Ovary (tissue), 3 donors: ENCODE measurements at regions not wholly inside any gene's neighbourhood (a gene's known extent, or its start where the extent isn't known, plus 50 kb on each side); places are given as distances from the start of the nearest gene placed in this dataset.

ENCODE experiments used
- CTCF ChIP-seq, 3 donors: fragments of 450-650 bp in 2 of 3; fragments of 200-600 bp in 1 of 3; IDR thresholded peaks; one replicate each; pipeline versions ENCODE4 v1.5.1 to v1.8.0; 2016 to 2022; ENCODE audit warnings: antibody characterized with exemption in 3 of 3, mild to moderate bottlenecking in 1 of 3
- EP300 ChIP-seq: sonication (generic); formaldehyde crosslinking; IDR thresholded peaks from one replicate; pipeline ENCODE4 v1.6.1; 2017; ENCODE audit warnings: antibody characterized with exemption
- POLR2A ChIP-seq: fragments of 450-650 bp; IDR thresholded peaks from one replicate; pipeline ENCODE4 v1.6.1; 2017; ENCODE audit warnings: antibody characterized with exemption, mild to moderate bottlenecking, moderate library complexity
- donor health status: DM: no; HTN: no; CAD: no.

- TF ChIP-seq CTCF (IDR thresholded peaks at IDR 0.05) (no peak), POLR2A (no peak), EP300 (no peak)
Observed at GRCh38 chr4:3852309-3852708, 86.1 kb downstream of the ADRA2C start.
